Skeletal muscle satellite cell (primary cell): ENCODE measurements at regions not wholly inside any gene's neighbourhood (a gene's known extent, or its start where the extent isn't known, plus 50 kb on each side); places are given as distances from the start of the nearest gene placed in this dataset.

Source experiments
- H3K27me3 ChIP-seq: 2 replicates; pipeline ENCODE4 v1.7.0; 2013; ENCODE audit warnings: low read length; ENCODE audit not compliant: control insufficient read depth, insufficient read depth
- H3K36me3 ChIP-seq: 2 replicates; pipeline ENCODE4 v1.7.0; 2013; ENCODE audit warnings: mild to moderate bottlenecking, control low read depth, low read length; ENCODE audit not compliant: insufficient read depth
- H3K4me1 ChIP-seq: 2 replicates; pipeline ENCODE4 v1.7.0; 2013; ENCODE audit warnings: low read length; ENCODE audit not compliant: control insufficient read depth, insufficient read depth
- H3K4me2 ChIP-seq: 2 replicates; pipeline ENCODE4 v1.7.0; 2013; ENCODE audit warnings: mild to moderate bottlenecking, low read length
- H3K4me3 ChIP-seq: 2 replicates; pipeline ENCODE4 v1.7.0; 2013; ENCODE audit warnings: low read length
- H3K9ac ChIP-seq: 2 replicates; pipeline ENCODE4 v1.7.0; 2013; ENCODE audit warnings: mild to moderate bottlenecking, low read depth, low read length, moderate library complexity
- H3K9me3 ChIP-seq: replicated peaks from 2 replicates; pipeline ENCODE4 v1.7.0; 2013; ENCODE audit warnings: mild to moderate bottlenecking, control low read depth, low read length

GRCh38 chr4:187332141-187332540, 608.5 kb upstream of the FAT1 start:
- Histone ChIP-seq H3K9me3 (no peaks in the 10 kb centered on the region), H3K4me1 (no peaks in the 10 kb centered on the region), H3K4me2 (no peak overlapping the region), H3K36me3 (no peaks in the 10 kb centered on the region), H3K9ac (no peak overlapping the region), H3K27me3 (no peaks in the 10 kb centered on the region), H3K4me3 (no peak overlapping the region)

GRCh38 chr4:187333151-187333550, 609.5 kb upstream of the FAT1 start:
- H3K4me3 ChIP-seq: no peak overlapping the region
- H3K9ac ChIP-seq: no peak overlapping the region
- no peaks in the 10 kb centered on the region for H3K36me3 ChIP-seq
- H3K4me2 ChIP-seq: no peak overlapping the region
- H3K9me3 ChIP-seq: no peaks in the 10 kb centered on the region
- H3K4me1 ChIP-seq: no peaks in the 10 kb centered on the region
- H3K27me3 ChIP-seq: no peaks in the 10 kb centered on the region

GRCh38 chr4:187335339-187335738, 611.7 kb upstream of the FAT1 start:
- H3K4me1 ChIP-seq: no peaks in the 10 kb centered on the region
- H3K36me3 ChIP-seq: no peaks in the 10 kb centered on the region
- H3K9me3 ChIP-seq: no peaks in the 10 kb centered on the region
- H3K4me2 ChIP-seq: no peak overlapping the region
- no peak overlapping the region for H3K9ac ChIP-seq
- H3K4me3 ChIP-seq: no peak overlapping the region
- H3K27me3 ChIP-seq: no peaks in the 10 kb centered on the region

- H3K36me3 ChIP-seq: no peaks in the 10 kb centered on the region
- H3K9me3 ChIP-seq: no peaks in the 10 kb centered on the region
- H3K4me1 ChIP-seq: no peaks in the 10 kb centered on the region
- no peaks in the 10 kb centered on the region for H3K27me3 ChIP-seq
- H3K4me3 ChIP-seq: no peak overlapping the region
- no peak overlapping the region for H3K9ac ChIP-seq
- no peak overlapping the region for H3K4me2 ChIP-seq
Observed at GRCh38 chr4:187354740-187355139, 631.1 kb upstream of the FAT1 start.

GRCh38 chr4:187357045-187357643, 633.5 kb upstream of the FAT1 start:
- H3K9me3 ChIP-seq: no peaks in the 10 kb centered on the region
- no peak overlapping the region for H3K4me2 ChIP-seq
- H3K9ac ChIP-seq: no peak overlapping the region
- no peak overlapping the region for H3K4me3 ChIP-seq
- H3K4me1 ChIP-seq: no peaks in the 10 kb centered on the region
- no peaks in the 10 kb centered on the region for H3K27me3 ChIP-seq
- H3K36me3 ChIP-seq: no peaks in the 10 kb centered on the region

- H3K27me3 ChIP-seq: no peaks in the 10 kb centered on the region
- no peaks in the 10 kb centered on the region for H3K4me1 ChIP-seq
- no peak overlapping the region for H3K9ac ChIP-seq
- no peaks in the 10 kb centered on the region for H3K36me3 ChIP-seq
- no peak overlapping the region for H3K4me3 ChIP-seq
- H3K4me2 ChIP-seq: no peak overlapping the region
- H3K9me3 ChIP-seq: no peaks in the 10 kb centered on the region
Observed at GRCh38 chr4:187357821-187358220, 634.2 kb upstream of the FAT1 start.

GRCh38 chr4:187362937-187363857, 632.4 kb upstream of the ZFP42 start:
- Histone ChIP-seq H3K4me3 (no peak overlapping the region), H3K4me1 (peaks cover 4% of the 10 kb centered on the region), H3K9ac (no peak overlapping the region), H3K9me3 (no peaks in the 10 kb centered on the region), H3K27me3 (no peaks in the 10 kb centered on the region), H3K4me2 (no peak overlapping the region), H3K36me3 (no peaks in the 10 kb centered on the region)

- no peaks in the 10 kb centered on the region for H3K9me3 ChIP-seq
Observed at GRCh38 chr4:187364401-187364800, 631.2 kb upstream of the ZFP42 start.

GRCh38 chr4:187364851-187365250, 630.7 kb upstream of the ZFP42 start:
- H3K4me3 ChIP-seq: no peak overlapping the region
- H3K9ac ChIP-seq: no peak overlapping the region
- no peaks in the 10 kb centered on the region for H3K9me3 ChIP-seq
- peaks cover 4% of the 10 kb centered on the region for H3K4me1 ChIP-seq
- H3K27me3 ChIP-seq: no peaks in the 10 kb centered on the region
- no peaks in the 10 kb centered on the region for H3K36me3 ChIP-seq
- H3K4me2 ChIP-seq: no peak overlapping the region

More at GRCh38 chr4:187364401-187364800, 631.2 kb upstream of the ZFP42 start:
- Histone ChIP-seq H3K27me3 (no peaks in the 10 kb centered on the region), H3K36me3 (no peaks in the 10 kb centered on the region), H3K4me2 (no peak overlapping the region), H3K4me1 (peaks cover 4% of the 10 kb centered on the region), H3K9ac (no peak overlapping the region), H3K4me3 (no peak overlapping the region)

GRCh38 chr4:187366530-187366929, 629.0 kb upstream of the ZFP42 start:
- Histone ChIP-seq H3K4me3 (no peak overlapping the region), H3K36me3 (no peaks in the 10 kb centered on the region), H3K4me2 (no peak overlapping the region), H3K4me1 (peaks cover 4% of the 10 kb centered on the region), H3K9me3 (no peaks in the 10 kb centered on the region), H3K27me3 (no peaks in the 10 kb centered on the region), H3K9ac (no peak overlapping the region)

- H3K9me3 ChIP-seq: no peaks in the 10 kb centered on the region
- H3K36me3 ChIP-seq: no peaks in the 10 kb centered on the region
- no peak overlapping the region for H3K4me2 ChIP-seq
- no peak overlapping the region for H3K9ac ChIP-seq
- H3K4me1 ChIP-seq: no peaks in the 10 kb centered on the region
- no peak overlapping the region for H3K4me3 ChIP-seq
- no peaks in the 10 kb centered on the region for H3K27me3 ChIP-seq
Observed at GRCh38 chr4:187370918-187371317, 624.7 kb upstream of the ZFP42 start.

- no peak overlapping the region for H3K4me2 ChIP-seq
- no peaks in the 10 kb centered on the region for H3K36me3 ChIP-seq
- no peaks in the 10 kb centered on the region for H3K9me3 ChIP-seq
- no peak overlapping the region for H3K9ac ChIP-seq
- H3K4me1 ChIP-seq: no peaks in the 10 kb centered on the region
- no peak overlapping the region for H3K4me3 ChIP-seq
- H3K27me3 ChIP-seq: no peaks in the 10 kb centered on the region
Observed at GRCh38 chr4:187378441-187378840, 617.1 kb upstream of the ZFP42 start.
